DND-41 (cell line): ENCODE measurements at regions not wholly inside any gene's neighbourhood (a gene's known extent, or its start where the extent isn't known, plus 50 kb on each side); places are given as distances from the start of the nearest gene placed in this dataset.

Source experiments
- ATAC-seq: fragments of 200-7000 bp; cut with Tn5 transposase; 3 replicates; pipeline ENCODE4 v1.9.1; 2021; ENCODE audit warnings: low read depth; ENCODE audit not compliant: insufficient read depth
- DNase-seq: peaks from one replicate; pipeline ENCODE4 v3.0.0-alpha.2; 2020
- H2AFZ ChIP-seq: 2 replicates; pipeline ENCODE4 v1.6.0; 2012; ENCODE audit warnings: low read depth, low read length
- H3K27ac ChIP-seq: 2 replicates; pipeline ENCODE4 v1.5.1; 2012; ENCODE audit warnings: low read length, inconsistent platforms
- H3K27me3 ChIP-seq: fragments of 200-600 bp; sonication (generic); 2 replicates; pipeline ENCODE4 v1.6.0; 2012; ENCODE audit warnings: low read length, mild to moderate bottlenecking, inconsistent platforms; ENCODE audit not compliant: insufficient read depth, poor library complexity
- H3K36me3 ChIP-seq: 2 replicates; pipeline ENCODE4 v1.5.1; 2012; ENCODE audit warnings: low read length, inconsistent platforms; ENCODE audit not compliant: insufficient read depth
- H3K4me1 ChIP-seq: 2 replicates; pipeline ENCODE4 v1.5.1; 2012; ENCODE audit warnings: mild to moderate bottlenecking, low read length; ENCODE audit not compliant: insufficient read depth
- H3K4me2 ChIP-seq: 2 replicates; pipeline ENCODE4 v1.6.0; 2012; ENCODE audit warnings: mild to moderate bottlenecking, moderate library complexity, low read length, inconsistent platforms; ENCODE audit not compliant: insufficient read depth
- H3K4me3 ChIP-seq, 2 experiments: fragments of 200-600 bp in 1 of 2; shearing (Covaris generic) in 1 of 2; 2 replicates each; pipeline ENCODE4 v1.5.1; 2012 to 2016; ENCODE audit warnings: inconsistent platforms in 2 of 2, low read length in 2 of 2, mild to moderate bottlenecking in 2 of 2, low read depth in 1 of 2, moderate library complexity in 1 of 2
- H3K79me2 ChIP-seq: 2 replicates; pipeline ENCODE4 v1.6.0; 2012; ENCODE audit warnings: low read length, inconsistent platforms; ENCODE audit not compliant: insufficient read depth
- H3K9ac ChIP-seq: 2 replicates; pipeline ENCODE4 v1.6.0; 2012; ENCODE audit warnings: low read depth, mild to moderate bottlenecking, inconsistent platforms, low read length, moderate library complexity
- H3K9me3 ChIP-seq: 2 replicates; pipeline ENCODE4 v1.5.1; 2012; ENCODE audit warnings: low read length, moderate library complexity, mild to moderate bottlenecking, inconsistent platforms; ENCODE audit not compliant: insufficient read depth, severe bottlenecking
- H4K20me1 ChIP-seq: 2 replicates; pipeline ENCODE4 v1.6.0; 2012; ENCODE audit warnings: low read length; ENCODE audit not compliant: insufficient read depth
- CTCF ChIP-seq: IDR thresholded peaks from 2 replicates; pipeline ENCODE4 v1.5.1; 2012; ENCODE audit warnings: borderline replicate concordance, low read length, moderate library complexity, mild to moderate bottlenecking; ENCODE audit not compliant: poor library complexity, severe bottlenecking; ENCODE audit errors: extremely low read depth
- EZH2 ChIP-seq: IDR thresholded peaks from 3 replicates; pipeline ENCODE4 v1.6.1; 2012; ENCODE audit warnings: borderline replicate concordance, low read depth, mild to moderate bottlenecking, moderate library complexity, low read length, inconsistent platforms; ENCODE audit not compliant: severe bottlenecking

- Histone ChIP-seq H3K4me1 (no peaks in the 10 kb centered on the region), H3K27me3 (no peaks in the 10 kb centered on the region), H4K20me1 (no peaks in the 10 kb centered on the region), H3K9me3 (no peaks in the 10 kb centered on the region), H3K27ac (no peak overlapping the region), H3K4me2 (no peak overlapping the region), H2AFZ (no peak overlapping the region), H3K9ac (no peak overlapping the region), H3K36me3 (no peaks in the 10 kb centered on the region), H3K79me2 (no peaks in the 10 kb centered on the region), H3K4me3 (no peak overlapping the region)
- DNase-seq, result no peak
- TF ChIP-seq CTCF (no peak), EZH2 (no peak)
- ATAC-seq, result no peak
These were observed 124.4 kb downstream of the SEC23IP start for GRCh38 chr10:120016906-120017305.

- H4K20me1 ChIP-seq, result no peaks in the 10 kb centered on the region
- DNase-seq, result no peak
- no peak overlapping the region for H2AFZ ChIP-seq
- H3K27ac ChIP-seq, result no peak overlapping the region
- TF ChIP-seq EZH2, result no peak
- H3K27me3 ChIP-seq, result peaks cover 3% of the 10 kb centered on the region
- no peaks in the 10 kb centered on the region for H3K9me3 ChIP-seq
- H3K4me3 ChIP-seq, result no peak overlapping the region
- ATAC-seq, result no peak
- no peak overlapping the region for H3K4me2 ChIP-seq
- no peaks in the 10 kb centered on the region for H3K4me1 ChIP-seq
- no peaks in the 10 kb centered on the region for H3K79me2 ChIP-seq
- no peak overlapping the region for H3K9ac ChIP-seq
- no peaks in the 10 kb centered on the region for H3K36me3 ChIP-seq
These were observed 125.3 kb downstream of the SEC23IP start for GRCh38 chr10:120017733-120018417.

- no peak for DNase-seq
- H3K9ac ChIP-seq, result no peak overlapping the region
- no peaks in the 10 kb centered on the region for H3K4me1 ChIP-seq
- H3K27ac ChIP-seq, result no peak overlapping the region
- H4K20me1 ChIP-seq, result no peaks in the 10 kb centered on the region
- H3K9me3 ChIP-seq, result no peaks in the 10 kb centered on the region
- H3K4me3 ChIP-seq, result no peak overlapping the region
- peaks cover 3% of the 10 kb centered on the region for H3K27me3 ChIP-seq
- no peaks in the 10 kb centered on the region for H3K36me3 ChIP-seq
- no peak overlapping the region for H3K4me2 ChIP-seq
- no peak for ATAC-seq
- H2AFZ ChIP-seq, result no peak overlapping the region
- H3K79me2 ChIP-seq, result no peaks in the 10 kb centered on the region
- no peak for TF ChIP-seq EZH2
- no peak for TF ChIP-seq CTCF
These were observed 126.2 kb downstream of the SEC23IP start for GRCh38 chr10:120018695-120019094.

GRCh38 chr10:120019568-120019967 lies 127.0 kb downstream of the SEC23IP start:
- no peak for ATAC-seq
- Histone ChIP-seq H3K27ac (no peak overlapping the region), H2AFZ (no peak overlapping the region), H3K36me3 (no peaks in the 10 kb centered on the region), H3K27me3 (peaks cover 3% of the 10 kb centered on the region), H3K4me3 (no peak overlapping the region), H3K4me1 (no peaks in the 10 kb centered on the region), H3K79me2 (no peaks in the 10 kb centered on the region), H3K9me3 (no peaks in the 10 kb centered on the region), H4K20me1 (no peaks in the 10 kb centered on the region), H3K9ac (no peak overlapping the region), H3K4me2 (no peak overlapping the region)
- DNase-seq, result no peak
- TF ChIP-seq CTCF (no peak), EZH2 (no peak)
